ENCODE measurements at regions not wholly inside any gene's neighbourhood (a gene's known extent, or its start where the extent isn't known, plus 50 kb on each side); places are given as distances from the start of the nearest gene placed in this dataset.

DNA sequence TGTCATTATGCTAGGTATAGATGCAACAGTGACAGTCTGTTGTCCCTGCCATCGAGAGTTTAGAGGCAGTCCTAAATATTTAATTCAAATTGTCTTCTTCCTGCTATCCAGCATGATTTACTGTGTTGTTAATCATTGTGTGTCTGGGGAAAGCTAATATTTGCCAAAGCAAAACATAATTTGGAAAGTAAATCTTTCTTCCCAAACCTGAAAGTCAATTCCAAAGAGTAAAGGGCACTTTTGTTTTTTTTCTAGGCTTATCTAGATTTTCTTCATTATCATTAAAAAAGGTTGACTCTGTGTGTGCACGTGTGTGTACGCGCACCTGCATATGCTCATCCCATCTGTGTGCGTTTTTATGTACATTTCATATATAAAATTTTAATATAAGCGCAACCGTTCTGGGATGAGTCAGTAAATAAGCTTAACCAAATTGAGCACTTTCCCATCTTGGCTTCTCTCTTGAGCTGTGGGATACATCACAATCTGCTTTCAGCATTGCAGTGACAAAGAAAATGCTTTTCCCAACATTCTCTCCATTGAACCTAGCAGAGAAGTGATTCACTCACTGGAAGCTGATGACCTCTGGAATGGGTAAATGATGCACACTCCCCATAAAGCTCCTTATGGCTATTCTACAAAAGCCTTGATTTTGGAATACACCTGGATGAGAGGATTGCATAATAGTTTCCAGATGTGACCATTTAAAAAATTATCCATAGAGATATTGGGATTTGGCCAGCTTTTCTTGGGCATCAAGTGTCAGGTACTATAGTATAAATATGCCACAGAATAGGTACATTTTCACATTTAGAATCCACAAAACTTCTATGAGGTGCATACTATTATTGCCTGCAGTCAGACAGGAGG lies 488.4 kb downstream of the ADCYAP1 start:
- no peak overlapping the region for H2AFZ ChIP-seq (ENCODE audit: low read length)
- no peak overlapping the region for H3K4me3 ChIP-seq (ENCODE audit: low read length in 2 of 2)
- no peak overlapping the region for H2BK5ac ChIP-seq (ENCODE audit: low read length)
- DNase-seq (ENCODE audit: low spot score) = no peak
- no peak overlapping the region for H2BK12ac ChIP-seq (ENCODE audit: low read length)
- H3K27me3 ChIP-seq (ENCODE audit: control insufficient read depth in 3 of 3, insufficient read depth in 3 of 3, low read depth in 1 of 3, low read length in 3 of 3) = no peaks in the 10 kb centered on the region
- H3K18ac ChIP-seq (ENCODE audit: low read length) = no peak overlapping the region
- H3K4ac ChIP-seq (ENCODE audit: low read length) = no peak overlapping the region
- no peak overlapping the region for H3K27ac ChIP-seq (replicated peaks; ENCODE audit: low read length)
- H3K36me3 ChIP-seq (replicated peaks in 1 of 2; ENCODE audit: control insufficient read depth in 2 of 2, insufficient read depth in 2 of 2, low read length in 2 of 2) = no peaks in the 10 kb centered on the region
- no peak overlapping the region for H2BK15ac ChIP-seq (ENCODE audit: low read length)
- no peak overlapping the region for H3K14ac ChIP-seq (ENCODE audit: low read length)
- H3K79me1 ChIP-seq (ENCODE audit: low read depth, low read length) = no peaks in the 10 kb centered on the region
- no peak overlapping the region for H2BK120ac ChIP-seq (ENCODE audit: low read depth, low read length)
- no peak overlapping the region for H3K4me2 ChIP-seq (ENCODE audit: insufficient read depth, low read length, poor library complexity, severe bottlenecking)
- H3K23ac ChIP-seq (ENCODE audit: low read depth, low read length, poor library complexity) = no peak overlapping the region
- H4K8ac ChIP-seq (ENCODE audit: low read depth, low read length) = no peak overlapping the region
- no peaks in the 10 kb centered on the region for H3K9me3 ChIP-seq (replicated peaks in 1 of 2; ENCODE audit: control insufficient read depth in 2 of 2, insufficient read depth in 1 of 2, low read depth in 1 of 2, low read length in 2 of 2)
- H3K9ac ChIP-seq (ENCODE audit: low read depth, low read length, poor library complexity) = no peak overlapping the region
- no peak overlapping the region for H2AK5ac ChIP-seq (ENCODE audit: low read depth, low read length)
- WGBS, 2 donors (ENCODE audit: extremely low coverage in 2 of 2, insufficient read length in 2 of 2, insufficient replicate concordance in 1 of 2) = no CpG with 5 or more reads among the region's 7 CpGs
- H3K4me1 ChIP-seq (ENCODE audit: control insufficient read depth in 2 of 2, insufficient read depth in 1 of 2, low read depth in 1 of 2, low read length in 2 of 2) = no peaks in the 10 kb centered on the region
- H4K91ac ChIP-seq (ENCODE audit: low read depth, low read length, poor library complexity) = no peak overlapping the region

DNA sequence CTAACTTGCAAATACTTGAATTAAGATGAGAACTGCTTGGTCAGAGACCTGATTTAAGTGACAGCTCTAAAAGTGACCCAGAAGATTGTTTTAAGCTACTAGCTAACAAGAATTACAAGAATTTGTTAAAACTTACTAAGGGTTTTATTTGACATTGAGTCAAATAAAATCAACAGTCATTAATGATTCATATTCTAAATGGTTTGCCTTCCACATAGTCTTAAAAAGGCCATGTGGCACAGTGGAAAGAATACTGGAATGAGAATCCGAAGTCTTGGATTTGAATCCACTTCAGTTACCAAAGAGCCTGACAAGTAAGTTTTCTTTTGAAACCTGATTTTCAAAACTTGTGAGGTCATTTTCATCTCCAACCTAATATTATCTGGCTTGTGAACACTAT lies 489.3 kb downstream of the ADCYAP1 start:
- Histone ChIP-seq H3K23ac (ENCODE audit: low read depth, low read length, poor library complexity) (no peak overlapping the region), H4K91ac (ENCODE audit: low read depth, low read length, poor library complexity) (no peak overlapping the region), H2BK5ac (ENCODE audit: low read length) (no peak overlapping the region), H3K9ac (ENCODE audit: low read depth, low read length, poor library complexity) (no peak overlapping the region), H2AFZ (ENCODE audit: low read length) (no peak overlapping the region), H2BK120ac (ENCODE audit: low read depth, low read length) (no peak overlapping the region), H3K4ac (ENCODE audit: low read length) (no peak overlapping the region), H2BK12ac (ENCODE audit: low read length) (no peak overlapping the region), H3K36me3 (replicated peaks in 1 of 2; ENCODE audit: control insufficient read depth in 2 of 2, insufficient read depth in 2 of 2, low read length in 2 of 2) (no peaks in the 10 kb centered on the region), H3K27me3 (ENCODE audit: control insufficient read depth in 3 of 3, insufficient read depth in 3 of 3, low read depth in 1 of 3, low read length in 3 of 3) (no peaks in the 10 kb centered on the region), H2BK15ac (ENCODE audit: low read length) (no peak overlapping the region), H2AK5ac (ENCODE audit: low read depth, low read length) (no peak overlapping the region), H3K18ac (ENCODE audit: low read length) (no peak overlapping the region), H3K14ac (ENCODE audit: low read length) (no peak overlapping the region), H3K4me2 (ENCODE audit: insufficient read depth, low read length, poor library complexity, severe bottlenecking) (no peak overlapping the region), H3K4me1 (ENCODE audit: control insufficient read depth in 2 of 2, insufficient read depth in 1 of 2, low read depth in 1 of 2, low read length in 2 of 2) (no peaks in the 10 kb centered on the region), H3K27ac (replicated peaks; ENCODE audit: low read length) (no peak overlapping the region), H3K4me3 (ENCODE audit: low read length in 2 of 2) (no peak overlapping the region), H3K9me3 (replicated peaks in 1 of 2; ENCODE audit: control insufficient read depth in 2 of 2, insufficient read depth in 1 of 2, low read depth in 1 of 2, low read length in 2 of 2) (no peaks in the 10 kb centered on the region), H4K8ac (ENCODE audit: low read depth, low read length) (no peak overlapping the region), H3K79me1 (ENCODE audit: low read depth, low read length) (no peaks in the 10 kb centered on the region)
- WGBS, 2 donors (ENCODE audit: extremely low coverage in 2 of 2, insufficient read length in 2 of 2, insufficient replicate concordance in 1 of 2) = no CpG with 5 or more reads among the region's 1 CpG
- no peak for DNase-seq (ENCODE audit: low spot score)

DNA sequence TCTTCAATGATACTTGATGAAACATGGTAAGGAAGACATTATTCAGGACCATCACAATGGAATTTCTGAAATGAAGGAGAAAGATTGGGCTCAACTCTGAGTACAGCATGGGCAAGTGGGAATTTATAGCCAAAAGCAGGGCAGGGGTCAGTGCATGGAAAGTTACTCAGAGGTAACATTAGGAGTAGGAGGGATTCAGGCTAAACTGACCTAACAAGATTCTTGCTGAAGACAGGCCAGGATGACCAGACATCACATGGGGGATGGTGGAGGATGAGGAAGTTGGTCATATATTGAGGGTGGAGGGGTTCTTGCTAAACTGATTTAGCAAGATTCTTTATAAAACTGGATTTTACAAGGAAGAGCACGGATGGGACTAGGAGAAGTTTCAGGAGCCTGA lies 489.8 kb downstream of the ADCYAP1 start:
- DNase-seq (ENCODE audit: low spot score) = no peak
- no peak overlapping the region for H2BK120ac ChIP-seq (ENCODE audit: low read depth, low read length)
- no peak overlapping the region for H4K91ac ChIP-seq (ENCODE audit: low read depth, low read length, poor library complexity)
- no peaks in the 10 kb centered on the region for H3K79me1 ChIP-seq (ENCODE audit: low read depth, low read length)
- no peak overlapping the region for H2BK12ac ChIP-seq (ENCODE audit: low read length)
- no peaks in the 10 kb centered on the region for H3K4me1 ChIP-seq (ENCODE audit: control insufficient read depth in 2 of 2, insufficient read depth in 1 of 2, low read depth in 1 of 2, low read length in 2 of 2)
- H2BK5ac ChIP-seq (ENCODE audit: low read length) = no peak overlapping the region
- H3K27me3 ChIP-seq (ENCODE audit: control insufficient read depth in 3 of 3, insufficient read depth in 3 of 3, low read depth in 1 of 3, low read length in 3 of 3) = no peaks in the 10 kb centered on the region
- no peak overlapping the region for H3K4ac ChIP-seq (ENCODE audit: low read length)
- no peak overlapping the region for H3K14ac ChIP-seq (ENCODE audit: low read length)
- WGBS, 2 donors (ENCODE audit: extremely low coverage in 2 of 2, insufficient read length in 2 of 2, insufficient replicate concordance in 1 of 2) = no CpG with 5 or more reads among the region's 1 CpG
- H3K27ac ChIP-seq (replicated peaks; ENCODE audit: low read length) = no peak overlapping the region
- no peak overlapping the region for H2AFZ ChIP-seq (ENCODE audit: low read length)
- H3K9me3 ChIP-seq (replicated peaks in 1 of 2; ENCODE audit: control insufficient read depth in 2 of 2, insufficient read depth in 1 of 2, low read depth in 1 of 2, low read length in 2 of 2) = no peaks in the 10 kb centered on the region
- no peak overlapping the region for H2AK5ac ChIP-seq (ENCODE audit: low read depth, low read length)
- no peak overlapping the region for H3K23ac ChIP-seq (ENCODE audit: low read depth, low read length, poor library complexity)
- no peak overlapping the region for H3K4me3 ChIP-seq (ENCODE audit: low read length in 2 of 2)
- H3K9ac ChIP-seq (ENCODE audit: low read depth, low read length, poor library complexity) = no peak overlapping the region
- no peak overlapping the region for H3K18ac ChIP-seq (ENCODE audit: low read length)
- no peak overlapping the region for H3K4me2 ChIP-seq (ENCODE audit: insufficient read depth, low read length, poor library complexity, severe bottlenecking)
- no peaks in the 10 kb centered on the region for H3K36me3 ChIP-seq (replicated peaks in 1 of 2; ENCODE audit: control insufficient read depth in 2 of 2, insufficient read depth in 2 of 2, low read length in 2 of 2)
- no peak overlapping the region for H2BK15ac ChIP-seq (ENCODE audit: low read length)
- no peak overlapping the region for H4K8ac ChIP-seq (ENCODE audit: low read depth, low read length)

DNA sequence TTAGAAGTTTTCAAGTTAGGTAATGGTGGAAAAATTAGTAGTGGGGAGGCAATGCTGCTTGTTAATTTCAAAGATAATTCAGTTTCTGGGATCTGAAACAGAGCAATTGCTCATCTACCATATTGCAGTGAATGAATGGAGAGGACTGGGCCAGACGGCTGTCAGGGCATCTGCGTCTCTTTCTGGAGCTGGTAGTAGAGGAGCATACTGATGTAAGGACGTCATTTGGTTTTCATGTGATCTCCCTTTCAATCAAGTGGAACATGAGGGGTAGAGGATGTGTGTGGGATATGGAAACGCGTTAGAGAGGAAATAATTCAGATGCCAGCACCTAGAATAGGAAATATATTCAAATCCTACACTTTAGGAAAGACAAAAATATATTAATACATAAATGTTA lies 490.3 kb downstream of the ADCYAP1 start:
- H2BK120ac ChIP-seq (ENCODE audit: low read depth, low read length) = no peak overlapping the region
- H3K4me2 ChIP-seq (ENCODE audit: insufficient read depth, low read length, poor library complexity, severe bottlenecking) = no peak overlapping the region
- H3K4ac ChIP-seq (ENCODE audit: low read length) = no peak overlapping the region
- no peaks in the 10 kb centered on the region for H3K9me3 ChIP-seq (replicated peaks in 1 of 2; ENCODE audit: control insufficient read depth in 2 of 2, insufficient read depth in 1 of 2, low read depth in 1 of 2, low read length in 2 of 2)
- no peaks in the 10 kb centered on the region for H3K36me3 ChIP-seq (replicated peaks in 1 of 2; ENCODE audit: control insufficient read depth in 2 of 2, insufficient read depth in 2 of 2, low read length in 2 of 2)
- H2BK12ac ChIP-seq (ENCODE audit: low read length) = no peak overlapping the region
- no peak overlapping the region for H2AK5ac ChIP-seq (ENCODE audit: low read depth, low read length)
- H2BK15ac ChIP-seq (ENCODE audit: low read length) = no peak overlapping the region
- DNase-seq (ENCODE audit: low spot score) = no peak
- no peak overlapping the region for H3K4me3 ChIP-seq (ENCODE audit: low read length in 2 of 2)
- no peak overlapping the region for H3K27ac ChIP-seq (replicated peaks; ENCODE audit: low read length)
- no peaks in the 10 kb centered on the region for H3K27me3 ChIP-seq (ENCODE audit: control insufficient read depth in 3 of 3, insufficient read depth in 3 of 3, low read depth in 1 of 3, low read length in 3 of 3)
- no peak overlapping the region for H2BK5ac ChIP-seq (ENCODE audit: low read length)
- H3K23ac ChIP-seq (ENCODE audit: low read depth, low read length, poor library complexity) = no peak overlapping the region
- no peaks in the 10 kb centered on the region for H3K79me1 ChIP-seq (ENCODE audit: low read depth, low read length)
- no peak overlapping the region for H4K91ac ChIP-seq (ENCODE audit: low read depth, low read length, poor library complexity)
- no peak overlapping the region for H2AFZ ChIP-seq (ENCODE audit: low read length)
- H4K8ac ChIP-seq (ENCODE audit: low read depth, low read length) = no peak overlapping the region
- H3K4me1 ChIP-seq (ENCODE audit: control insufficient read depth in 2 of 2, insufficient read depth in 1 of 2, low read depth in 1 of 2, low read length in 2 of 2) = no peaks in the 10 kb centered on the region
- no peak overlapping the region for H3K18ac ChIP-seq (ENCODE audit: low read length)
- H3K9ac ChIP-seq (ENCODE audit: low read depth, low read length, poor library complexity) = no peak overlapping the region
- WGBS, 2 donors (ENCODE audit: extremely low coverage in 2 of 2, insufficient read length in 2 of 2, insufficient replicate concordance in 1 of 2) = no CpG with 5 or more reads among the region's 5 CpGs
- H3K14ac ChIP-seq (ENCODE audit: low read length) = no peak overlapping the region
